HG03354 (cell line): ENCODE measurements at regions not wholly inside any gene's neighbourhood (a gene's known extent, or its start where the extent isn't known, plus 50 kb on each side); places are given as distances from the start of the nearest gene placed in this dataset.

Source experiments
- ATAC-seq: cut with Tn5 transposase; IDR thresholded peaks from one replicate; pipeline ENCODE4 v1.9.1; 2021; ENCODE audit warnings: mild to moderate bottlenecking; ENCODE audit not compliant: unreplicated experiment, poor library complexity, severe bottlenecking

DNA sequence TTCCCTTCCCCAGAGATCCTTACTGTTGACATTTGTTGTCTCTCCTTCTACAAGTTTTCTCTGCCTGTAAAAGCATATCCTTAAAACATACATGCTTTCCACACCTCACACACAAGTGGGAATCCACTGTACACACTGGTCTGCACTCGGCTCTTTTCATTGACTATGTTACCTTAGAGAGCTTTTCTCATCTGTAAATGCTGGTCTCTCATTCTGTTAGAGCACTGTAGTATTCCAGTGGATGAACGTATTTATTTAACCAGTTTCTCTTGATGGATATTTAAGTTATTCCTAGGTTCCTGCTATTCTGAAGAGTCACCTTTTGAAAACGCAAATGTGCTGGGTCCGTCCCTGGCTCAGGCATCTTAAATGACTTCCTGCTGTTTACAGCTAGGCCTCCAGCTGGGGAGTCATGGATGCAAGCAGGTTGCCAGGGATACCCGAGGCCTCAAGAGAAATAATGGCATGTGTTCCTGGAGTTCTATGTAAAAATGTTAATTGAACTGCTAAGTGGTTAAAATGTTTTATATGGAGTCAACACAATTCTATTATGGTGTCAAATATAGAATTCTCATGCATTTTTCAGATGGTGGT, 61.1 kb upstream of the TGM3 start:
- no peak for ATAC-seq

DNA sequence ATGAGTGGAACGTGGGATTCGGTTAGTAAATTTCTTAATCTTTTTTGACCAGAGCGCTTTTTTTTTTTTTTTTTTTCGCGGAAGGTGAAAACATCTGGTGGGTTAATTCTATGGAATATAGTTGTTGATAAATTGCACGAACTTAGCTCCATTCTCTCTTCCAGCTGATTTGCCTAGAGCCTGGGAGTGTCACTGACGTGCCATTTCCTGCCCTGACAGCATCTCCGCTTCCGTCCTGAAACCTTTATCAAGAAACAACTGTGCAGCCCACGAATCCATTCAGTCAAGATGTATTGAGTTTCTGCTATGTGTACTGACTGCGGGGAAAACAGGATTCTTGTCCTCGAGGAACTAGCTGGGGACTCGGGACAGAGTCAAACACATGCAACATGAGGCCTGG, 59.5 kb upstream of the TGM3 start:
- ATAC-seq, result no peak

GRCh38 chr20:2237059-2237458, 58.7 kb upstream of the TGM3 start:
- ATAC-seq, result no peak

GRCh38 chr20:2238601-2239000, 57.2 kb upstream of the TGM3 start:
- ATAC-seq, result no peak

DNA sequence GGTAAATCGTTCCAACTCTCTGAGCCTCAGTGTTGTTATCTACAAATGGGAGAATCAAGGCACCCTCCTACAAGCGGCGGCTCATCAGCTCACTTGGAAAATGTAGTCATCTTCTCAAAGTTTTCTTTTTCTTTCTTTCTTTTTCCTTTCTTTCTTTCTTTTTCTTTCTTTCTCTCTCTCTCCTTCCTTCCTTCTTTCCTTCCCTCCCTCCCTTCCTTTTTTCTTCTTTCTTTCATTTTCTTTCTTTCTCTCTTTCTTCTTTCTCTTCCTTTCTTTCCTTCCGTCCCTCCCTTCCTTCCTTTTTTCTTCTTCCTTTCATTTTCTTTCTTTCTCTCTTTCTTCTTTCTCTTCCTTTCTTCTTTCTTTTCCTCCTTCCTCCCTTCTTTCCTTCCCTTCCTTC, 55.0 kb upstream of the TGM3 start:
- no peak for ATAC-seq

DNA sequence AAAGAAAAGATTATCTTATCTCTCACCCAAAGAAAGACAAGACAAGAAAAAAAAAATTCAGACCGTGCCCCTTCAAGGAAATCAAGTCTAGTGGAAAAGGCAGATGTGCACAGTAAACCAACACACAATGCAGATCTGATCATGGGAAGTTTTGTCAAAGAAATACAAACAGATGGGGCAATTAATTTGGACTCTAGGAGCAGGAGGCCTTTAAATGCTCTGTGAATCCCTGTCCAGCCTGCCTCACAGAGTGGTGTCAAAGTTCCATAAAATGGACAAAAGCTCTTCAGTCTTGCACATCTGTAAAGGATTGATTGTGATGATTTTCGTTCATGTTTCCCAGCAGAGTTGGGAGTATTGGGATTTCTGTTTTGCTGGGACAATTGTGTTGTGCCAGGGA, 53.1 kb upstream of the TGM3 start:
- no peak for ATAC-seq

DNA sequence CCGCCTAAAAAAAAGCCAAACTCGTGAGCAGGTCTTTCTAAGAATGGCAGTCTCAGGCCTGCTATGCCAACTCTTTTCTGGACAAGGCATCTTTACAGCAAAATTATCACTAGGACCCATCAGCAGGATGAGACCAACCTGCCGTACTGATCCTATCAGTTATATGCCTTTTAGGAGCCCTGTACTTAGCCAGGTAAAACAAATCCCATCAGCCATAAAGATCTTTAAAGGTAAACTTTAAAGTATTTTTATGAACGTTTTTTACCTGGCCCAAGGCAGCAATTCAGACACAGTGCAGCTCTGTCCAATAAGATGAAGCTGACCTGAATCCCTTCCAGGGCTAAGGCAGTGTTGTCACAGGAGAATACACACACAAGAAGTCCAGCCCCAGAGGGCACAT, 51.3 kb upstream of the TGM3 start:
- ATAC-seq, result no peak

DNA sequence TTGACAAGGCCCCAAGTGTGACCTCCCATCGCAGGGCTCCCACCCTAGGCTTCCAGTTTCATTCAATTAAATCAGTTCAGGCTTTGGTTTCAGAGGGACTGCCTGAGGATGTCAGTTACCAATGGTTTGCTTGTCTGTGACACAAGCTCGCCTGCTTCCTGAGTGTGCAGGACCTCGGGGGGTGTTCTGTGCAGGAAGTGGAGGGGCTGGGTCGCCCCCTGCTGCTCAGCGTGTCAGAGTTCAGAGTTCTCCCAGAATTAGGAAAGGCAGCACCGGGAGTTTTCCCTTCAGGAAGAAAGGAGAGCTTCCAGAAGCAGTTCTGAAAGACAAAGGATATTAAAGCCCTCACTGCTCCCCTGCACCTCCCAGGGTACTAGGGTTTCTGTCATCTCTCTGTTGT, 50.8 kb upstream of the TGM3 start:
- ATAC-seq, result no peak

- no peak for ATAC-seq
These were observed 50.2 kb upstream of the TGM3 start for GRCh38 chr20:2245637-2246036.
